ENCODE measurements at regions not wholly inside any gene's neighbourhood (a gene's known extent, or its start where the extent isn't known, plus 50 kb on each side); places are given as distances from the start of the nearest gene placed in this dataset.

DNA sequence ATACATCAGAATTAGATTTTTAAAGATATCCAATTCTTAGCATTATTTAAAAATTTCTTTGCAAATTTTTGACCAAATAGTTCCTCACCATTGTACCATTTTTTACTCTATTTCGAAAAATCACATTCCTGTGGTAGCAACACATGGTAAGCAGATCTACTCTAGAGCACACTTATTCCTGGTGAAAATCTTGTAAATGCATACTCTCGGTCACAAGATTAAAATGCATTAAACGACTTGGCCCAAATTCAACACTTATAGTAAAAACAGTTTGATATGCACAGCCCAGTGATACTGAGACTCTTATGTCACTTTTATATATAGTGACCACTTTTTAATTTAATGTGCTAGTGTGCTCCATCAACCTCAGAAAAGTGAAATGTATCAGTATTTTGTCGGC, 208.8 kb upstream of the TARS1 start:
- peaks cover 4% of the 10 kb centered on the region for H3F3A ChIP-seq (replicated peaks; ENCODE audit: insufficient read depth)
- H3K4me1 ChIP-seq (ENCODE audit: control insufficient read depth in 1 of 2, insufficient read depth in 2 of 2, low read depth in 1 of 2, low read length in 1 of 2) = peaks cover 0 to 4% of the 10 kb centered on the region in 2 experiments; a peak in 2 of 4 replicates
- POLR2A ChIA-PET = no interaction called here
- no peak overlapping the region for H2AFZ ChIP-seq (ENCODE audit: low read depth)
- peak overlapping the region; percentile 47 to 54; a peak in 2 of 4 replicates for H3K27ac ChIP-seq (ENCODE audit: low read depth in 2 of 2, low read length in 1 of 2)
- TF ChIP-seq TCF12 (IDR thresholded peaks at IDR 0.05) = peak; percentile 41
- TF ChIP-seq, protein P1, sequence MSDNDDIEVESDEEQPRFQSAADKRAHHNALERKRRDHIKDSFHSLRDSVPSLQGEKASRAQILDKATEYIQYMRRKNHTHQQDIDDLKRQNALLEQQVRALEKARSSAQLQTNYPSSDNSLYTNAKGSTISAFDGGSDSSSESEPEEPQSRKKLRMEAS (IDR thresholded peaks at IDR 0.05; ENCODE audit: low read depth) = no peak
- H3K4me2 ChIP-seq = no peak overlapping the region
- DNase-seq = no peak
- no peak overlapping the region for H3K4me3 ChIP-seq (ENCODE audit: low read depth in 2 of 2, low read length in 1 of 2)
- no peaks in the 10 kb centered on the region for H3K27me3 ChIP-seq (ENCODE audit: insufficient read depth)
- CTCF ChIA-PET = no interaction called here
- WGBS (ENCODE audit: low lambda C conversion rate) = 45% methylated on average over 4 of the region's 4 CpGs
- H3K9me3 ChIP-seq = no peaks in the 10 kb centered on the region
- H3K79me2 ChIP-seq (ENCODE audit: insufficient read depth) = no peaks in the 10 kb centered on the region
- no peak overlapping the region for H3K9ac ChIP-seq
- no peaks in the 10 kb centered on the region for H3K36me3 ChIP-seq (replicated peaks in 1 of 2; ENCODE audit: control insufficient read depth in 1 of 2, insufficient read depth in 2 of 2, low read length in 1 of 2)
- H4K20me1 ChIP-seq (ENCODE audit: insufficient read depth) = no peaks in the 10 kb centered on the region
- H3K9me2 ChIP-seq = no peaks in the 10 kb centered on the region

DNA sequence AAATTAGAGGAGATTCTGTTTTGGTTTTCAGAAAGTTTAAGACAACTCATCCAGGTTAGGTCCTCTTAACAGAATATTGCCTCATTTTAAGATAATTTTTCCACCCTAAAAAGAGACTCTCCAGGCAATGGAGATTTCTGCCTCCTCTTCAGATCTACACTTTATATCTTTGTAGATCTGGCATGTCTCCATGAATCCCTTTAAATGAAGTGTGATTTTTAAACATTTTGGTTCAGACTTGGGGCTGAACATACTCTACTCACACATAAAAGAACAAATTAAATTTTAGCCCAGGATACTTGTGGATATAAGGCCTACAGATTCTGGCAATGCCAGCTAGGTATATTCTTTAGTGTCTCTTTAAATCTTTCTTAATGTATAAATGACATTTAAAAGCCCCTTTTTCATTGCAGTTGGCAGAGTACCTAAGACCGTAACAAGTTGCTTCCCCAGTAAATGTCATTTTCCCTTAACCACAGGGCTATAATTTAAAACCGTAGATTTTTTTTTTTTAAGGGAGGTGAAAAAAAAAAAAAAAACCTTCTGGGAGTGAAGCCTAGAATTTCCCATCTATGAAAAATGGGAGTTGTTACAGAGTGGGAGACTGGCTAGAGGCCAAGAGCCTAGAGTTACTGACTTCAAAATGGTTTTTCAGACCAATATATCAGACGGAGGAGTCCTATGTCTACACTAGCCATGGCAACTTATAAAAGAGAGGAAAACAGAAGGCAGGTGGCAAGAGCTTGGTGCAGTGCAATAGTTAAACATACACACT, 207.8 kb upstream of the TARS1 start:
- Histone ChIP-seq H2AFZ (ENCODE audit: low read depth) (0 out of 2 replicates have a peak overlapping the region, but pooled peaks have one; percentile 7), H3K79me2 (ENCODE audit: insufficient read depth) (no peaks in the 10 kb centered on the region), H4K20me1 (ENCODE audit: insufficient read depth) (no peaks in the 10 kb centered on the region), H3K36me3 (replicated peaks in 1 of 2; ENCODE audit: control insufficient read depth in 1 of 2, insufficient read depth in 2 of 2, low read length in 1 of 2) (no peaks in the 10 kb centered on the region), H3K9me3 (no peaks in the 10 kb centered on the region), H3K4me3 (ENCODE audit: low read depth in 2 of 2, low read length in 1 of 2) (no peak overlapping the region), H3K4me1 (ENCODE audit: control insufficient read depth in 1 of 2, insufficient read depth in 2 of 2, low read depth in 1 of 2, low read length in 1 of 2) (peaks cover 0 to 4% of the 10 kb centered on the region in 2 experiments; a peak in 2 of 4 replicates), H3K4me2 (no peak overlapping the region), H3K27ac (ENCODE audit: low read depth in 2 of 2, low read length in 1 of 2) (peak overlapping the region; percentile 47 to 54; a peak in 3 of 4 replicates), H3K9me2 (no peaks in the 10 kb centered on the region), H3K9ac (no peak overlapping the region), H3F3A (replicated peaks; ENCODE audit: insufficient read depth) (no peaks in the 10 kb centered on the region), H3K27me3 (ENCODE audit: insufficient read depth) (no peaks in the 10 kb centered on the region)
- ChIA-PET CTCF (no interaction called here), POLR2A (no interaction called here)
- DNase-seq = no peak
- WGBS (ENCODE audit: low lambda C conversion rate) = 26% methylated on average over 3 of the region's 3 CpGs
- peak in 1 of 2 experiments; percentile 18; a peak in 1 of 4 replicates for TF ChIP-seq EP300 (IDR thresholded peaks at IDR 0.05; ENCODE audit: borderline replicate concordance in 1 of 2, low read depth in 1 of 2, low read length in 1 of 2)
- TF ChIP-seq TEAD4 (IDR thresholded peaks at IDR 0.05; ENCODE audit: borderline replicate concordance, insufficient read depth) = peak; percentile 13; the same call in 1 of the 2 replicates
- peak; percentile 60; the same call in 1 of the 2 replicates for TF ChIP-seq PBX3 (IDR thresholded peaks at IDR 0.05)
- TF ChIP-seq EZH2phosphoT487 (IDR thresholded peaks at IDR 0.05; ENCODE audit: borderline replicate concordance, low read depth) = no peak
- 0 out of 2 replicates have a peak, but pooled peaks have one; percentile 63 for TF ChIP-seq NFIC (IDR thresholded peaks at IDR 0.05; ENCODE audit: borderline replicate concordance)
- TF ChIP-seq CHD2 (IDR thresholded peaks at IDR 0.05; ENCODE audit: low read length, partially characterized antibody) = no peak
- TF ChIP-seq TCF12 (IDR thresholded peaks at IDR 0.05) = peak; percentile 51
- no peak for TF ChIP-seq NRF1 (IDR thresholded peaks at IDR 0.05; ENCODE audit: low read depth, low read length)
- TF ChIP-seq SIN3A (IDR thresholded peaks at IDR 0.05; ENCODE audit: borderline replicate concordance, low read depth, low read length) = 0 out of 2 replicates have a peak, but pooled peaks have one; percentile 32
- peak; percentile 15; the same call in 1 of the 2 replicates for TF ChIP-seq JUND (IDR thresholded peaks at IDR 0.05)
- TF ChIP-seq YY1 (IDR thresholded peaks at IDR 0.05; ENCODE audit: low read depth) = no peak
- peak; percentile 21; the same call in 1 of the 2 replicates for TF ChIP-seq FOXM1 (IDR thresholded peaks at IDR 0.05; ENCODE audit: low read depth)
